ENCODE measurements at regions not wholly inside any gene's neighbourhood (a gene's known extent, or its start where the extent isn't known, plus 50 kb on each side); places are given as distances from the start of the nearest gene placed in this dataset.

DNA sequence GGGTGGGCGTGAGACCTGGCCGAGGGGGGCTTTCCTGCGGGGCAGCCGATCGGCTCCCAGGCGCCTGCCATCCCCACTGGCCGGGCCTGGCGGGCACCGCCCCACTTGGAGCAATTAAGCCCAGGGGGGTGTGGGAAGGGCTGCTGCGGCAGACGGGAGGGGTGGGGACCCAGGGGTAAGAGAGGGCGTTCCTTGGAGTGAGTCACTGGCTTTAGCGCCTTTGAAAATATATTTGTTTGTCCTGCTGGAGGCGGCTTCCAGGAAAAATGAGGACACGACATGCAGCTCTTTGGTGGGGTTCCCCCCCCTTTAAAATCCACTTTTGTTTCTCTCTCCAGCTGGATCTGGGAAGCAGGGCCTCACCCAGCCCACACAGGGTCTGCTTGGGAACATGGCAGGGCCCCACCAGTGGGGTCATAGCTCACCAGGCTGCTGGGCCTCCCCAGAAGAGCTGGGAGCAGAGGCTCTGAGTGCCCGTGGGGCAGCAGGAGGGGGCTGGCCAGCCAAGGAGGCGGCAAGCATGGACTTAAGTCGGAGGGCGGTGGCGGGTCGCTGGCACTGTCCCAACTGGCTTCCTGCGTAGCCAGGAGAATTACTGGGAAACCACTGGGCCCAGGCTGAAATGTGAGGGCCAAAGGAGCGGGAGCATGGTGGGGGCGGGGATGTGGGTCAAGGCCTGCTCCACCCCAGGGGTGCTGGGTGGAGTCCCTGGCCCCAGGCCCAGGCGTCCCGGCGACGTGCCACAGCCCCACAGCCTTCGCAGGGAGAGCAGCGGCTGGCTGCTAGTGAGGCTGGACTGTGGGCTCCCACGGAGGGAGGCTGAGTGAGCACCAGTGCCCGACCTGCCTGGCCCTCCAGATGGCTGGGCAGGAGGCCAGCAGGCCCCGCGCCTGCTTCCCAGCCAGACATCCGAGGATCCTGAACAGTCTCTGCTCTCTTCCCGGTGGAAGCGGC is 128.0 kb downstream of the RFLNA start:
- peak; percentile 86 for DNase-seq (ENCODE audit: low read depth)
- no peak overlapping the region for H3K4me3 ChIP-seq (ENCODE audit: low read depth, low read length)
- in situ Hi-C loops (cut with HindIII; ENCODE audit: low sequenced_read_pairs) = no loop called here
- TF ChIP-seq, protein P1, sequence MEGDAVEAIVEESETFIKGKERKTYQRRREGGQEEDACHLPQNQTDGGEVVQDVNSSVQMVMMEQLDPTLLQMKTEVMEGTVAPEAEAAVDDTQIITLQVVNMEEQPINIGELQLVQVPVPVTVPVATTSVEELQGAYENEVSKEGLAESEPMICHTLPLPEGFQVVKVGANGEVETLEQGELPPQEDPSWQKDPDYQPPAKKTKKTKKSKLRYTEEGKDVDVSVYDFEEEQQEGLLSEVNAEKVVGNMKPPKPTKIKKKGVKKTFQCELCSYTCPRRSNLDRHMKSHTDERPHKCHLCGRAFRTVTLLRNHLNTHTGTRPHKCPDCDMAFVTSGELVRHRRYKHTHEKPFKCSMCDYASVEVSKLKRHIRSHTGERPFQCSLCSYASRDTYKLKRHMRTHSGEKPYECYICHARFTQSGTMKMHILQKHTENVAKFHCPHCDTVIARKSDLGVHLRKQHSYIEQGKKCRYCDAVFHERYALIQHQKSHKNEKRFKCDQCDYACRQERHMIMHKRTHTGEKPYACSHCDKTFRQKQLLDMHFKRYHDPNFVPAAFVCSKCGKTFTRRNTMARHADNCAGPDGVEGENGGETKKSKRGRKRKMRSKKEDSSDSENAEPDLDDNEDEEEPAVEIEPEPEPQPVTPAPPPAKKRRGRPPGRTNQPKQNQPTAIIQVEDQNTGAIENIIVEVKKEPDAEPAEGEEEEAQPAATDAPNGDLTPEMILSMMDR (IDR thresholded peaks at IDR 0.05; ENCODE audit: low read depth, low read length, missing control alignments) = no peak

DNA sequence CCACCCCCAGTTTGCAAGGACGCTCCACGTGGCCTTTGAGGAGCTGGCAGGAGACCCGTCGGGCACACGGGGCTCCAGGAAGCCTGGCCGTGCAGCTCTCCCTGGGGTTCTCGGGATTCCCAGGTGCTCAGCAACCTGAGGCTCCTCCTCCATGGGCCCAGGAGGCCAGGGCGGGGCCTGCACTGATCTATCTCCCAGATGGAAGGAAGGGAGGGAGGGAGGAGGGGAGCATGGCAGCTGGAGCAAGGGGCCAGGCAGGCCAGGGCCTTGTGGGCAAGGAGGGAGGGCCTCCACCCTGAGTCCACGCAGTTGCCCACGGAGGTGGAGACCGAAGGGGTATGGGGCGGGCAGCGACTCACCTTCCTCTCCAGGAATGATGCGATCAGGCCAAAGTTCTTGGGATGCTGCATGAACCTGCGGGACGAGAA is 127.3 kb downstream of the RFLNA start:
- in situ Hi-C loops (cut with HindIII; ENCODE audit: low sequenced_read_pairs) = no loop called here
- no peak overlapping the region for H3K4me3 ChIP-seq (ENCODE audit: low read depth, low read length)
- DNase-seq (ENCODE audit: low read depth) = no peak
- TF ChIP-seq, protein P1 (IDR thresholded peaks at IDR 0.05; ENCODE audit: low read depth, low read length, missing control alignments) = no peak

DNA sequence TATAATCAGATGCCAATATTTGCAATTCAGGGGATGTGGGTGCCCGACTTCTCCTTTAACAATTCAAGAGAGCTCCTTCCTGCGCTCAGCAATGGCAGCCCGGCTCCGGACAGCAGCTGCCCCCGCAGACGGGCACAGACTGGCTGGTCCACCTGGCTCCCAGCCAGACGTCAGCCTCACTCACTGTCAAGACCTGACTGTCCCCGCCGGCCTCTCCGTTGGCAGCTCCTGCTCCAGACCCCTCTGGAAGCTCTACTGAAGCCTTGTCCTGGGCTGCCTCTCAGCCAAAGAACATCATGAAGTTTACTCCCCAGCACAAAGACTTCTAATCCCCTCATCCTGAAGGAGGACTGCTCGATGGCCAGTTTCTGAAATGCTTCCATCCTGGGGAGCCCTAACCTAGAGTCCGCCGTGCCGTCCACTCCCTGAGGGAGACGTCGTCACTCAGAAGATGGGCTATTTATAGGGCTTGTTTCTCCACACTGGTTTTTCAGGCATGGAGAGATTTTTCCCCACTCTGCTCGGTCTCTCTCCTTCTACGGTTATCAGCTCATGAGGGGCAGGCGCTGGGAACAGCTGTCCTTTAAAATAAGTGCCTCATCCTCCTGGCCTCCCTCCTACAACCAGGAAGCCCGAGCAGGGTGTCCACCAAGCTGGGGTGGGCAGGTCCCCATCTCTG is 126.2 kb downstream of the RFLNA start:
- in situ Hi-C loops (cut with HindIII; ENCODE audit: low sequenced_read_pairs) = no loop called here
- H3K4me3 ChIP-seq (ENCODE audit: low read depth, low read length) = no peak overlapping the region
- DNase-seq (ENCODE audit: low read depth) = no peak
- TF ChIP-seq, protein P1 (IDR thresholded peaks at IDR 0.05; ENCODE audit: low read depth, low read length, missing control alignments) = no peak

DNA sequence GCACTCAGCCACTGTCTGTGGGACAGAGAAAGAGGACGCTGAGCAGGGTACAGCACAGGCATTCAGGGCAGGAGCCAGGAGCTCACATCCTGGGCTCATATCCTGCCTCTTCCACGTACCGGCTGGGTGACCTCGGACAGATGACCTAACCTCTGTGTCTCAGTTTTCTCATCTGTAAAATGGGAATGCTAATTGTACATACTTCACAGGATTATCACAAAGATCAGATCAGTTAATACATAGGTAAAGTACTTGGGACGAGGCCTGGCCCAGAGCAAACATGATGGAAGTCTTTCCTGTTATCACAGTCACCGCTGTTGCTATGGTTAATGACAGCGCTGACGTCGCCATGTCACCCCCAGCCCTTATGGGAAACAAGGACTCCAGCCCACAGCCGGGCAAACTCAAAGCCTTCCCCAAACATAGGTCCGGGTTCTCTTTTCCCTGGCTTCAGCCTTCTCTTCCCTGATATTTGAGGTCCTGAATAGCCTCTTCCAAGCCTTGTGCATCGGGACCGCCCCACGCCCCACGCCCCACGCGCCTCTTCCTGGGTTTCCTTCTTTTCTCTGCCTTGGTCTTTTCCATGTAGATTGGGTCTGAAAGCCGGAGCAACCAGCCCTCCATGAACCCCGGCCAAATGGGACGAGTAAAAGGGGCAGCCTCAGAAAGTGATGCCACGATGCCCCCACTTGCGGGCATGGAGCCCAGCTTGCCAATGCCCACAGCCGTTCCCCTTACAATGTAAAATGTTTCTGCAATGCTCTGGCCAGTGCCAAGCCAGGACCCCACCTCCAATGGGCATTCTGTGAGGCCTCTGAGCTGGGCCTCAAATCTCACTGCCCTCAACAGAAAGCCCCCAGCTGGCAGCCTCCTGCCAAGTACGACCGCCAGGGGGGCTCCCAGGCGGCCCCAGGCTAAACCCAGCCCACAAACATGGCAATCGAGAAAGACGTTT is 125.4 kb downstream of the RFLNA start:
- in situ Hi-C loops (cut with HindIII; ENCODE audit: low sequenced_read_pairs) = no loop called here
- no peak for DNase-seq (ENCODE audit: low read depth)
- TF ChIP-seq, protein P1 (IDR thresholded peaks at IDR 0.05; ENCODE audit: low read depth, low read length, missing control alignments) = no peak
- no peak overlapping the region for H3K4me3 ChIP-seq (ENCODE audit: low read depth, low read length)

DNA sequence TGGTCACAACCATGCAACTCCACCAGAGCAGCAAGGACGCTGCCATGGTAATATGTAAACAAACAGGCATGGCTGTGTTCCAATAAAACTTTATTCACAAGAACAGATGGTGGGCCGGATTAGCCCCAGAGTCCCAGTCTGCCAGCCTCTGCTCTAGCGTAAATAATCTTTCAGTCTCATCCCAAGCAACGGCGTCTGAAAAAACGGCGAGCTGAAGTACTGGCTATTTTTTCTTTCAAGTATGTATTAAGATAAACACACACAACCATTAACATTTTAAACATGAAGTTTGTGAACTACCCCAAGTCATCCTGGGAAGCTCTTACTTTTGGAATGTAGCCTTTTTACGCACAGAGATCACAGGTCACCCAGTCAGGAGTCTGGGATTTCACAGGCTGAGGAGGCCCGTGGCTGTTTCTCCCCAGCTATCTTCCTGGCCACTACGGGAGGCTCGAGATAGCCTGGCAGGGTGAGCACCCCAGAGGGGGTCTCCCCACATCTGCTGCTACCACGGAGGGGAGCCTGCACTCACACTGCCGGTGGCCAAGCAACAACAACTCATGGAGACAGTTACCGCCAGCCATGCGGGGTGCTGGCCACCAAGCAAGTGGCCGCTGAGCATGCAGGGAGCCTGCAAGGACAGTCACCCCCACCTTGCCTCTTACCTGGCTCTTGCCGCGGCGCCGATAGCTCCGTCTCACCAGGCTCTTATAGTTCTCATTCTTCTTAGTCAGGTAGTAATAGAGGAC is 124.6 kb downstream of the RFLNA start:
- in situ Hi-C loops (cut with HindIII; ENCODE audit: low sequenced_read_pairs) = no loop called here
- TF ChIP-seq, protein P1 (IDR thresholded peaks at IDR 0.05; ENCODE audit: low read depth, low read length, missing control alignments) = no peak
- no peak for DNase-seq (ENCODE audit: low read depth)
- H3K4me3 ChIP-seq (ENCODE audit: low read depth, low read length) = no peak overlapping the region
